SK-N-SH (cell line): ENCODE measurements at regions not wholly inside any gene's neighbourhood (a gene's known extent, or its start where the extent isn't known, plus 50 kb on each side); places are given as distances from the start of the nearest gene placed in this dataset.

Experiments
- CTCF ChIA-PET: fragments of 300-600, 350-600 bp; formaldehyde crosslinking; extraction: SDS; loops from one replicate; lab custom pipeline; 2021; lab: Yijun Ruan, JAX
- POLR2A ChIA-PET: fragments of 350-600 bp; sonication (Branson Sonifier 250); formaldehyde crosslinking; extraction: SDS; loops from one replicate; lab custom pipeline; 2020; ENCODE audit warnings: antibody characterized with exemption, inconsistent platforms; lab: Yijun Ruan, JAX
- DNase-seq: peaks from one replicate; pipeline ENCODE4 v3.0.0; 2012
- H2AFZ ChIP-seq: fragments of 200-600 bp; sonication (generic); 2 replicates; pipeline ENCODE4 v1.8.1; 2016; ENCODE audit warnings: antibody characterized with exemption, mild to moderate bottlenecking, low read depth
- H3F3A ChIP-seq: fragments of 200-600 bp; sonication (generic); replicated peaks from 2 replicates; pipeline ENCODE3; 2016; ENCODE audit warnings: antibody characterized with exemption, mild to moderate bottlenecking; ENCODE audit not compliant: insufficient read depth
- H3K27ac ChIP-seq, 2 experiments: fragments of 200-500 bp in 1 of 2; fragments of 200-600 bp in 1 of 2; sonication (Bioruptor generic) in 1 of 2; sonication (generic), shearing (Covaris generic) in 1 of 2; 2 replicates each; pipeline versions ENCODE4 v1.5.1 to v1.6.1; 2014 to 2016; ENCODE audit warnings: low read depth in 2 of 2, inconsistent platforms in 1 of 2, low read length in 1 of 2, mild to moderate bottlenecking in 1 of 2, mixed read lengths in 1 of 2
- H3K27me3 ChIP-seq: fragments of 200-600 bp; sonication (generic), shearing (Covaris generic); 2 replicates; pipeline ENCODE4 v1.6.1; 2016; ENCODE audit warnings: mixed run types; ENCODE audit not compliant: insufficient read depth
- H3K36me3 ChIP-seq, 2 experiments: fragments of 200-500 bp in 1 of 2; fragments of 200-600 bp in 1 of 2; sonication (Bioruptor generic) in 1 of 2; sonication (generic) in 1 of 2; replicated peaks in 1 of 2; 2 replicates each; pipeline versions ENCODE3 to v1.5.1; 2014 to 2016; ENCODE audit warnings: low read length in 1 of 2, mild to moderate bottlenecking in 1 of 2; ENCODE audit not compliant: insufficient read depth in 2 of 2, control insufficient read depth in 1 of 2
- H3K4me1 ChIP-seq, 2 experiments: fragments of 200-500 bp in 1 of 2; fragments of 200-600 bp in 1 of 2; sonication (Bioruptor generic) in 1 of 2; sonication (generic), shearing (Covaris generic) in 1 of 2; 2 replicates each; pipeline versions ENCODE4 v1.5.1 to v1.6.1; 2014 to 2016; ENCODE audit warnings: low read depth in 1 of 2, low read length in 1 of 2, mixed run types in 1 of 2; ENCODE audit not compliant: insufficient read depth in 2 of 2, control insufficient read depth in 1 of 2
- H3K4me2 ChIP-seq: fragments of 200-600 bp; sonication (generic), shearing (Covaris generic); 2 replicates; pipeline ENCODE4 v1.6.1; 2017; ENCODE audit warnings: mixed run types
- H3K4me3 ChIP-seq, 2 experiments: fragments of 200-500 bp in 1 of 2; fragments of 200-600 bp in 1 of 2; sonication (Bioruptor generic) in 1 of 2; sonication (generic), shearing (Covaris generic) in 1 of 2; 2 replicates each; pipeline versions ENCODE4 v1.5.1 to v1.8.1; 2014 to 2016; ENCODE audit warnings: low read depth in 2 of 2, inconsistent platforms in 1 of 2, low read length in 1 of 2, mild to moderate bottlenecking in 1 of 2, mixed read lengths in 1 of 2, moderate library complexity in 1 of 2
- H3K79me2 ChIP-seq: fragments of 200-600 bp; sonication (generic); 2 replicates; pipeline ENCODE4 v1.8.1; 2017; ENCODE audit warnings: mild to moderate bottlenecking; ENCODE audit not compliant: insufficient read depth
- H3K9ac ChIP-seq: fragments of 200-600 bp; sonication (generic); 2 replicates; pipeline ENCODE4 v1.6.1; 2017; ENCODE audit warnings: mixed run types
- H3K9me2 ChIP-seq: fragments of 200-600 bp; sonication (generic); 2 replicates; pipeline ENCODE4 v1.6.1; 2017; ENCODE audit warnings: mixed run types
- H3K9me3 ChIP-seq: fragments of 200-600 bp; sonication (generic); 2 replicates; pipeline ENCODE4 v1.6.1; 2017; ENCODE audit warnings: mixed run types, mild to moderate bottlenecking, moderate library complexity
- H4K20me1 ChIP-seq: fragments of 200-600 bp; sonication (generic); 2 replicates; pipeline ENCODE4 v1.6.1; 2017; ENCODE audit warnings: mild to moderate bottlenecking, mixed run types; ENCODE audit not compliant: insufficient read depth
- EP300 ChIP-seq, 2 experiments: IDR thresholded peaks; 2 replicates each; pipeline versions ENCODE4 v1.4.0 to v1.6.1; 2012; ENCODE audit warnings: borderline replicate concordance in 1 of 2, low read depth in 1 of 2, low read length in 1 of 2
- EZH2phosphoT487 ChIP-seq: fragments of 200-600 bp; sonication (generic); IDR thresholded peaks from 2 replicates; pipeline ENCODE4 v1.6.1; 2017; ENCODE audit warnings: low read depth, mixed run types, mild to moderate bottlenecking, antibody characterized with exemption, moderate library complexity, borderline replicate concordance
- GATA2 ChIP-seq: sonication (generic); formaldehyde crosslinking; IDR thresholded peaks from 2 replicates; pipeline ENCODE4 v1.5.0; 2020; ENCODE audit warnings: mild to moderate bottlenecking, missing genetic modification reagents
- NFIC ChIP-seq: IDR thresholded peaks from 2 replicates; pipeline ENCODE4 v1.4.0; 2012; ENCODE audit warnings: borderline replicate concordance
- NRF1 ChIP-seq: IDR thresholded peaks from 2 replicates; pipeline ENCODE4 v1.6.1; 2012; ENCODE audit warnings: low read depth, mild to moderate bottlenecking, low read length
- POLR2AphosphoS5 ChIP-seq: IDR thresholded peaks from 2 replicates; pipeline ENCODE4 v1.6.1; 2012; ENCODE audit warnings: low read depth, low read length
- RAD21 ChIP-seq: IDR thresholded peaks from 2 replicates; pipeline ENCODE4 v1.6.1; 2012; ENCODE audit warnings: mild to moderate bottlenecking, low read length
- RCOR1 ChIP-seq: fragments of 150-350 bp; IDR thresholded peaks from 2 replicates; pipeline ENCODE4 v1.6.1; 2017; ENCODE audit warnings: antibody characterized with exemption, low read length
- SIN3A ChIP-seq: IDR thresholded peaks from 2 replicates; pipeline ENCODE4 v1.6.1; 2012; ENCODE audit warnings: low read depth, mild to moderate bottlenecking, low read length, moderate library complexity, borderline replicate concordance
- TAF1 ChIP-seq: IDR thresholded peaks from 2 replicates; pipeline ENCODE4 v1.6.1; 2012; ENCODE audit warnings: low read depth, mild to moderate bottlenecking, low read length, moderate library complexity, borderline replicate concordance
- TCF12 ChIP-seq: IDR thresholded peaks from 2 replicates; pipeline ENCODE4 v1.4.0; 2012
- TEAD4 ChIP-seq: IDR thresholded peaks from 2 replicates; pipeline ENCODE4 v1.4.0; 2012; ENCODE audit warnings: mild to moderate bottlenecking, borderline replicate concordance; ENCODE audit not compliant: insufficient read depth
- ZBTB33 ChIP-seq: IDR thresholded peaks from 2 replicates; pipeline ENCODE4 v1.4.0; 2012; ENCODE audit warnings: low read depth, borderline replicate concordance
- WGBS: methylation state at CpG from one replicate; pipeline ENCODE4 v1.1.6; 2017; ENCODE audit warnings: low lambda C conversion rate; 5-methylcytosine and 5-hydroxymethylcytosine counted together
- TF ChIP-seq, protein P1 (sequence below): fragments of 150-350 bp; IDR thresholded peaks from 2 replicates; pipeline ENCODE4 v1.6.1; 2016; ENCODE audit warnings: mild to moderate bottlenecking, low read depth, low read length
- TF ChIP-seq, protein P2 (sequence below): fragments of 150-350 bp; IDR thresholded peaks from 2 replicates; pipeline ENCODE4 v1.6.1; 2017; ENCODE audit warnings: antibody characterized with exemption, low read length, low read depth, borderline replicate concordance
- TF ChIP-seq, protein P3 (sequence below): IDR thresholded peaks from 2 replicates; pipeline ENCODE4 v1.6.1; 2012; ENCODE audit warnings: mild to moderate bottlenecking, low read depth, low read length, moderate library complexity
- TF ChIP-seq, protein P4 (sequence below): IDR thresholded peaks from 2 replicates; pipeline ENCODE4 v1.4.0; 2012; ENCODE audit warnings: low read depth
- TF ChIP-seq, protein P5 (sequence below): IDR thresholded peaks from 2 replicates; pipeline ENCODE4 v1.4.0; 2012; ENCODE audit warnings: low read depth, borderline replicate concordance

DNA sequence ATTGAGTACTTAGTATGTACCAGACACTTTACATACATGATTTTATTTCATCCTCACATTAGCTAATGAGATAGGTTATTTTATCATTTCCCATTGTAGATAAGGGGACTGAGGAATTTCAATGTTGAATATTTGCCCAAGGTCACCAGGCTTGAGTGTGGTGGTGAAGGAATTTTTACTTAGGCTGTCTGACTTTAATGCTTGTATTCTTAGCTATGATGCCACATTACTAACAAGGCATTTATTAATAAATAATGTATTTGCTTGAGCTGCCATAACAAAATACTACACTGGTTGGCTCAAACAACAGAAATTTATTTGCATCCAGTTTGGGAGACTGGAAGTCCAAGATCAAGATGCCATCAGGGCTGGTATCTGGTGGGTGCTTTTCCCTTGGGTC lies 250.9 kb downstream of the GPD2 start:
- Histone ChIP-seq H3K4me3 (no peak overlapping the region), H3K9me2 (no peaks in the 10 kb centered on the region), H3K4me1 (no peaks in the 10 kb centered on the region), H2AFZ (no peak overlapping the region), H3K9me3 (no peaks in the 10 kb centered on the region), H3K9ac (no peak overlapping the region), H3K79me2 (no peaks in the 10 kb centered on the region), H3F3A (no peaks in the 10 kb centered on the region), H3K4me2 (no peak overlapping the region), H3K36me3 (no peaks in the 10 kb centered on the region), H3K27me3 (no peaks in the 10 kb centered on the region; the same call in 1 of the 2 replicates), H4K20me1 (no peaks in the 10 kb centered on the region), H3K27ac (no peak overlapping the region)
- ChIA-PET POLR2A (no interaction called here), CTCF (no interaction called here)
- TF ChIP-seq, protein P1, sequence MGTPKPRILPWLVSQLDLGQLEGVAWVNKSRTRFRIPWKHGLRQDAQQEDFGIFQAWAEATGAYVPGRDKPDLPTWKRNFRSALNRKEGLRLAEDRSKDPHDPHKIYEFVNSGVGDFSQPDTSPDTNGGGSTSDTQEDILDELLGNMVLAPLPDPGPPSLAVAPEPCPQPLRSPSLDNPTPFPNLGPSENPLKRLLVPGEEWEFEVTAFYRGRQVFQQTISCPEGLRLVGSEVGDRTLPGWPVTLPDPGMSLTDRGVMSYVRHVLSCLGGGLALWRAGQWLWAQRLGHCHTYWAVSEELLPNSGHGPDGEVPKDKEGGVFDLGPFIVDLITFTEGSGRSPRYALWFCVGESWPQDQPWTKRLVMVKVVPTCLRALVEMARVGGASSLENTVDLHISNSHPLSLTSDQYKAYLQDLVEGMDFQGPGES, result no peak
- no peak for TF ChIP-seq SIN3A
- TF ChIP-seq RCOR1, result no peak
- no peak for DNase-seq

GRCh38 chr2:156687715-156688114 lies 251.5 kb downstream of the GPD2 start:
- H2AFZ ChIP-seq, result no peak overlapping the region
- H3K4me3 ChIP-seq, result no peak overlapping the region
- no peak overlapping the region for H3K27ac ChIP-seq
- TF ChIP-seq, protein P2, sequence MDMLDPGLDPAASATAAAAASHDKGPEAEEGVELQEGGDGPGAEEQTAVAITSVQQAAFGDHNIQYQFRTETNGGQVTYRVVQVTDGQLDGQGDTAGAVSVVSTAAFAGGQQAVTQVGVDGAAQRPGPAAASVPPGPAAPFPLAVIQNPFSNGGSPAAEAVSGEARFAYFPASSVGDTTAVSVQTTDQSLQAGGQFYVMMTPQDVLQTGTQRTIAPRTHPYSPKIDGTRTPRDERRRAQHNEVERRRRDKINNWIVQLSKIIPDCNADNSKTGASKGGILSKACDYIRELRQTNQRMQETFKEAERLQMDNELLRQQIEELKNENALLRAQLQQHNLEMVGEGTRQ, result no peak
- TF ChIP-seq TAF1 (no peak), EP300 (IDR thresholded peaks at IDR 0.05; ENCODE audit: borderline replicate concordance in 1 of 2, low read depth in 1 of 2, low read length in 1 of 2) (no peak), POLR2AphosphoS5 (no peak), NFIC (no peak), NRF1 (no peak), ZBTB33 (no peak), TEAD4 (no peak), EZH2phosphoT487 (no peak), GATA2 (CRISPR knock-in tag) (no peak), RAD21 (no peak), SIN3A (no peak), TCF12 (no peak)
- TF ChIP-seq, protein P3, sequence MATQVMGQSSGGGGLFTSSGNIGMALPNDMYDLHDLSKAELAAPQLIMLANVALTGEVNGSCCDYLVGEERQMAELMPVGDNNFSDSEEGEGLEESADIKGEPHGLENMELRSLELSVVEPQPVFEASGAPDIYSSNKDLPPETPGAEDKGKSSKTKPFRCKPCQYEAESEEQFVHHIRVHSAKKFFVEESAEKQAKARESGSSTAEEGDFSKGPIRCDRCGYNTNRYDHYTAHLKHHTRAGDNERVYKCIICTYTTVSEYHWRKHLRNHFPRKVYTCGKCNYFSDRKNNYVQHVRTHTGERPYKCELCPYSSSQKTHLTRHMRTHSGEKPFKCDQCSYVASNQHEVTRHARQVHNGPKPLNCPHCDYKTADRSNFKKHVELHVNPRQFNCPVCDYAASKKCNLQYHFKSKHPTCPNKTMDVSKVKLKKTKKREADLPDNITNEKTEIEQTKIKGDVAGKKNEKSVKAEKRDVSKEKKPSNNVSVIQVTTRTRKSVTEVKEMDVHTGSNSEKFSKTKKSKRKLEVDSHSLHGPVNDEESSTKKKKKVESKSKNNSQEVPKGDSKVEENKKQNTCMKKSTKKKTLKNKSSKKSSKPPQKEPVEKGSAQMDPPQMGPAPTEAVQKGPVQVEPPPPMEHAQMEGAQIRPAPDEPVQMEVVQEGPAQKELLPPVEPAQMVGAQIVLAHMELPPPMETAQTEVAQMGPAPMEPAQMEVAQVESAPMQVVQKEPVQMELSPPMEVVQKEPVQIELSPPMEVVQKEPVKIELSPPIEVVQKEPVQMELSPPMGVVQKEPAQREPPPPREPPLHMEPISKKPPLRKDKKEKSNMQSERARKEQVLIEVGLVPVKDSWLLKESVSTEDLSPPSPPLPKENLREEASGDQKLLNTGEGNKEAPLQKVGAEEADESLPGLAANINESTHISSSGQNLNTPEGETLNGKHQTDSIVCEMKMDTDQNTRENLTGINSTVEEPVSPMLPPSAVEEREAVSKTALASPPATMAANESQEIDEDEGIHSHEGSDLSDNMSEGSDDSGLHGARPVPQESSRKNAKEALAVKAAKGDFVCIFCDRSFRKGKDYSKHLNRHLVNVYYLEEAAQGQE, result no peak
- TF ChIP-seq, protein P4, sequence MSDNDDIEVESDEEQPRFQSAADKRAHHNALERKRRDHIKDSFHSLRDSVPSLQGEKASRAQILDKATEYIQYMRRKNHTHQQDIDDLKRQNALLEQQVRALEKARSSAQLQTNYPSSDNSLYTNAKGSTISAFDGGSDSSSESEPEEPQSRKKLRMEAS, result no peak
- TF ChIP-seq, protein P1, result no peak
- TF ChIP-seq, protein P5, sequence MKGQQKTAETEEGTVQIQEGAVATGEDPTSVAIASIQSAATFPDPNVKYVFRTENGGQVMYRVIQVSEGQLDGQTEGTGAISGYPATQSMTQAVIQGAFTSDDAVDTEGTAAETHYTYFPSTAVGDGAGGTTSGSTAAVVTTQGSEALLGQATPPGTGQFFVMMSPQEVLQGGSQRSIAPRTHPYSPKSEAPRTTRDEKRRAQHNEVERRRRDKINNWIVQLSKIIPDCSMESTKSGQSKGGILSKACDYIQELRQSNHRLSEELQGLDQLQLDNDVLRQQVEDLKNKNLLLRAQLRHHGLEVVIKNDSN, result no peak
- POLR2A ChIA-PET, result no interaction called here
- no peaks in the 10 kb centered on the region for H3K79me2 ChIP-seq
- WGBS, result 38% methylated on average over 1 of the region's 1 CpG
- no peaks in the 10 kb centered on the region for H3K4me1 ChIP-seq
- H3F3A ChIP-seq, result no peaks in the 10 kb centered on the region
- no peaks in the 10 kb centered on the region for H4K20me1 ChIP-seq
- H3K36me3 ChIP-seq, result no peaks in the 10 kb centered on the region
- CTCF ChIA-PET, result no interaction called here
- no peaks in the 10 kb centered on the region; the same call in 1 of the 2 replicates for H3K27me3 ChIP-seq
- no peak overlapping the region for H3K9ac ChIP-seq
- H3K4me2 ChIP-seq, result no peak overlapping the region
- no peak for DNase-seq
- no peaks in the 10 kb centered on the region for H3K9me2 ChIP-seq
- no peaks in the 10 kb centered on the region for H3K9me3 ChIP-seq
